ENCODE measurements at regions not wholly inside any gene's neighbourhood (a gene's known extent, or its start where the extent isn't known, plus 50 kb on each side); places are given as distances from the start of the nearest gene placed in this dataset.

DNA sequence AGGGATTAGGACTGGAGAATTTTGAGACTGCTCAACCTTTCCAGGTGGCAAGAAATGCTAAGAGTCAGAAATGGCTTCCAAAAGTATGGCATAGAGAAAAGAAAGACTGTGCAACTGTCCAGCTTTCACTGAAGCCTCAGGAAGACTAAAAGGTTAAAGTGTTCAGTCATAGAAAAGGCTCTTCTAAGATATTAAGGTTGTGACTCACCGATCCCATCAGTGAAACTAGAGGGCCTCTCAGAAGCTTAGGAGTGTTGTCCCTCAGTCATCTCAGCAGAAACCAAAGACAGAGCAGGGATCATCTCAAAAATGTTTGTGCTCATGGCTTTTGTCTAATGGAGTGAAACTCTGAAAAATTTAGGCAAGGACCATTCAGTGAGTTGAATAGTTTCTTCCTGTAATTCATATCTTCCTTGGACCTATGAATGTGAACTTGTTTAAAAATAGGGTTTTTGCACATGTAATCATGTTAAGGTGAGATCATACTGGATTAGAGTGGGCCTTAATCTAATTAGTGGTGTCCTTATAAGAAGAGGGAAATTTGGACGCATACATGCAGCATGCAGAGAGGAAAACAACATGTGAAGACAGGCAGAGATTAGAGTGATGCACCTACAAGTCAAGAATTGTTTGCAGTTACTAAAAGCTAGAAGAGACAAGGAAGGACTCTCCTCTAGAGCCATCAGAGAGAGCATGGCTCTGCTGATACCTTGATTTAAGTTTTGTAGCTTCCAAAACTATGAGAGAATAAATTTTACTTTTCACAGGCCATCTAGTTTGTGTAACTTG, 71.3 kb downstream of the RPE65 start:
- DNase-seq (ENCODE audit: low read depth in 4 of 4, low spot score in 2 of 4), result no peak

- no peak for DNase-seq (ENCODE audit: low read depth in 4 of 4, low spot score in 2 of 4)
Observed at GRCh38 chr1:68377098-68377497, 72.7 kb downstream of the RPE65 start.

GRCh38 chr1:68376441-68376840, 73.3 kb downstream of the RPE65 start:
- no peak for DNase-seq (ENCODE audit: low read depth in 4 of 4, low spot score in 2 of 4)

GRCh38 chr1:68375919-68376318, 73.8 kb downstream of the RPE65 start:
- DNase-seq (ENCODE audit: low read depth in 4 of 4, low spot score in 2 of 4), result no peak

DNA sequence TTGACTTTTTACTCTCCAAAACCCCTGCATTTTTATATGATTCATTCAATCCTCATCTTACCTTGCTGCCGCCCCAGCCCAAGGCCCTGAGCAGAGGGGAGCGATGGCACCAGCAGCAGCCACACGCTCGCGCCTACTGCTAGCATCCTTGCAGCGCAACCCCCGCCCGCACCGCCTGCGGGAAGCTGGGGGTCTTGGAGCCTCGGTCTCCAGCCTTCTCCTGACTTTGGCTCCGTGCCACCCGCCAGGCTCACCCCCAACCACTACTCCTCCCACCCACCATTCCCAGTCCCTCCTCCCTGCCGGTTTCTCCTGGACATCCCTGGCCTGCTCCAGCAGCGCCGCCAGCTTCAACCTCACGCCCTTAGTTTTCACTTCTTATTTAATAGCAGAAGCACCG, 76.6 kb downstream of the RPE65 start:
- no peak for DNase-seq (ENCODE audit: low read depth in 4 of 4, low spot score in 2 of 4)

- no peak for DNase-seq (ENCODE audit: low read depth in 4 of 4, low spot score in 2 of 4)
Observed at GRCh38 chr1:68372487-68372886, 77.3 kb downstream of the RPE65 start.

GRCh38 chr1:68370101-68370915, 79.4 kb downstream of the RPE65 start:
- DNase-seq (ENCODE audit: low read depth in 4 of 4, low spot score in 2 of 4), result no peak

- DNase-seq (ENCODE audit: low read depth in 4 of 4, low spot score in 2 of 4), result no peak
Observed at GRCh38 chr1:68366572-68366971, 83.2 kb downstream of the RPE65 start.

GRCh38 chr1:68365709-68366382, 83.9 kb downstream of the RPE65 start:
- no peak for DNase-seq (ENCODE audit: low read depth in 4 of 4, low spot score in 2 of 4)

- DNase-seq (ENCODE audit: low read depth in 4 of 4, low spot score in 2 of 4), result no peak
Observed at GRCh38 chr1:68363339-68363738, 86.4 kb downstream of the RPE65 start.

DNA sequence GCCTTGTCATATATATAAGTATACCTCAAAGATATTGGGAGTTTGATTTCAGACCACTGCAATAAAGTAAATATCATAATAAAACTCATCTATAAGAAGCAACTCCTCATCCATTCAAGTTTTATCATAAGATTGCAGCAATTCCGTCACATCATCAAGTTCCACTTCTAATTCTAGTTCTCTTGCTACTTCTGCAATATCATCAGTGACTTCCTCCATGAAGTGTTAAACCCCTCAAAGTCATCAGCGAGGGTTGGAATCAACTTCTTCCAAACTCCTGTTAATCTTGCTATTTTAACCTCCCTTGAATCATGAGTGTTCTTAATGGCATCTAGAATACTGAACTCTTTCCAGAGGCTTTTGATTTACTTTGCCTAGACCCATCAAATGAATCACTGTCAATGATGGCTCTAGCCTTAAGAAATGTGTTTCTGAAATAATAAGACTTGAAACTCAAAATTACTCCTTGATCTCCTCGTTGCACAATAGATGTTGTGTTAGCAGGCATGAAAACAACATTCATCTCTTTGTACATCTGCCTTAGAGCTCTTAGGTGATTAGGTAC, 88.3 kb downstream of the RPE65 start:
- no peak for DNase-seq (ENCODE audit: low read depth in 4 of 4, low spot score in 2 of 4)

- DNase-seq (ENCODE audit: low read depth in 4 of 4, low spot score in 2 of 4), result no peak
Observed at GRCh38 chr1:68359045-68359444, 90.7 kb downstream of the RPE65 start.

DNA sequence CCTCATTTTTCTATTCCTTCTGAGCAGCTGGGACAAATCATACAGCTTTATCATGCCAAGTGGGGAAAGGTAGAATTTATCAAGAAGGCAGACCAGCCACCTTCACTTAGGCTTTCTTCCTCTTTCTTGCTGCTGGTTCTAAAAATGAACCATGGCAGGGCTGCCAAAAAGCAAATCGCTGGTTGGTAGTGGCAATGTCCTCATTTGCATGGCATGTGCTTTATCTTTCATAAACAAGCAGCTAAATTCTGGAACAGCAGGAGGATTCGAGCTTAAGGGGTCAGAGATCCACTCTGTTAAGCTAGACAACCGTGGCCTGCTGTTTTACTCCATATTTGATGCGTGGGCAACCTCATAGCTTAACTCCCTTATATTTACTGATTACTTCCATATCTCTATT, 91.3 kb downstream of the RPE65 start:
- no peak for DNase-seq (ENCODE audit: low read depth in 4 of 4, low spot score in 2 of 4)

GRCh38 chr1:68355614-68356013, 94.1 kb downstream of the RPE65 start:
- no peak for DNase-seq (ENCODE audit: low read depth in 4 of 4, low spot score in 2 of 4)

DNA sequence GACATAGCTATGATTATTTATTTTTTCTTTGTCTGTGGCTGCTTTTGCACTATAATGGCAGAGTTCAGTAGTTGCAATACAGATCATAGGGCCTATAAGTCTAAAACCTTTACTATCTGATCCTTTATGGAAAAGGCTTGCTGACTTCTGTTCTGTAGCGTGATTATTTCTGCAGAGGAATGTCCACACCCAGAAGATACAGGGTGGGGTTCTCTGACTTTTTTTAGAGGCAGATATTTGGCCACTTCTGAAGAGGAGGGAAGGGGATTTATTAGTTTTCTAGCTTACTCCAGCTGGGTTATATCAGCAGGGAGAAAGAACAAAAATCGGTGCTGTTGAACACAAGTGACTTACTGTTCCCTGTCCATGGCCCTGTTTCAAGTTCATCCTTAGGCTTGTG, 97.6 kb downstream of the RPE65 start:
- DNase-seq (ENCODE audit: low read depth in 4 of 4, low spot score in 2 of 4), result no peak

DNA sequence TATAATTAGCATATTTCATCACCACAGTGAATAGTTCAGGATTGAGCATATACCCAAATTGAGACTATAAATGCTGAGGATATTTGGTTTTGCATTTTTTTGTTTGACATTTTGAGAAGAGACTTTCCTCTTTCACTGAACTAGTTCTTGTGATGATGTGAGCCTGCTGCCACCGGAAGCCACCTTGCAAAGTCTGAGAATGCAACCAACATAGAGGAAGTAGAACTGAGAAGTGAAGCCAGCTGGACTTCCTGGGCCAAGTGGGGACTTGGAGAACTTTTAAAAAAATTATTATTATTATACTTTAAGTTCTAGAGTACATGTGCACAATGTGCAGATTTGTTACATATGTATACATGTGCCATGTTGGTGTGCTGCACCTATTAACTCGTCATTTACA, 102.3 kb downstream of the RPE65 start:
- no peak for DNase-seq (ENCODE audit: low read depth in 4 of 4, low spot score in 2 of 4)

GRCh38 chr1:68346188-68346808, 103.5 kb downstream of the RPE65 start:
- no peak for DNase-seq (ENCODE audit: low read depth in 4 of 4, low spot score in 2 of 4)

DNA sequence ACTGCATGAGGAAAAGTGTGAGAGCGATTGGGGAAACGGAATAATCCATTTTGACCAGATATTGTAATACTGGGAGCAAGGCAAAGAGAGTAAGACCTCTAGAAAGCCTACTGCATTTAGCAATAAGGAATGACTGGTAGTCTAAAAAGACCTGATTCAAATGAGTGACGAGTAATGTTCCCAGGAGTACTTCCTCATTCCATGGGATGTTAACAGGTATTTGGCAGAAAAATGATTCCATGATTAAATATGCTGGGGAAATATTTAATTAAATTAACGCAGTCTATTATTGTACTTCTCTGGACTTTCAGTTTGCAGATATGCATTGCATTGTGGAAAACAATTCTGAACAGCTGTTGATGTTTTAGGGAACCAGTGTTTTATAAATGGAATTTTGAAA, 105.5 kb downstream of the RPE65 start:
- no peak for DNase-seq (ENCODE audit: low read depth in 4 of 4, low spot score in 2 of 4)

GRCh38 chr1:68340951-68341350, 108.6 kb upstream of the WLS start:
- DNase-seq (ENCODE audit: low read depth in 4 of 4, low spot score in 2 of 4), result no peak

GRCh38 chr1:68339505-68339904, 107.2 kb upstream of the WLS start:
- DNase-seq (ENCODE audit: low read depth in 4 of 4, low spot score in 2 of 4), result no peak

- no peak for DNase-seq (ENCODE audit: low read depth in 4 of 4, low spot score in 2 of 4)
Observed at GRCh38 chr1:68338081-68338480, 105.8 kb upstream of the WLS start.

Data from left renal cortex interstitium (tissue), 4 donors.